Panc1 (cell line): ENCODE measurements at regions not wholly inside any gene's neighbourhood (a gene's known extent, or its start where the extent isn't known, plus 50 kb on each side); places are given as distances from the start of the nearest gene placed in this dataset.

ENCODE experiments used
- TF ChIP-seq, protein P1 (sequence below): fragments of 450-650 bp; IDR thresholded peaks from 2 replicates; pipeline ENCODE4 v1.5.1; 2017; ENCODE audit warnings: mild to moderate bottlenecking
- TF ChIP-seq, protein P2 (sequence below), 2 experiments: IDR thresholded peaks; 2 replicates each; pipeline ENCODE4 v1.6.1; 2011 to 2012; ENCODE audit warnings: low read depth in 2 of 2, control low read depth in 1 of 2, low read length in 1 of 2, mild to moderate bottlenecking in 1 of 2, moderate library complexity in 1 of 2; ENCODE audit not compliant: insufficient read depth in 1 of 2

DNA sequence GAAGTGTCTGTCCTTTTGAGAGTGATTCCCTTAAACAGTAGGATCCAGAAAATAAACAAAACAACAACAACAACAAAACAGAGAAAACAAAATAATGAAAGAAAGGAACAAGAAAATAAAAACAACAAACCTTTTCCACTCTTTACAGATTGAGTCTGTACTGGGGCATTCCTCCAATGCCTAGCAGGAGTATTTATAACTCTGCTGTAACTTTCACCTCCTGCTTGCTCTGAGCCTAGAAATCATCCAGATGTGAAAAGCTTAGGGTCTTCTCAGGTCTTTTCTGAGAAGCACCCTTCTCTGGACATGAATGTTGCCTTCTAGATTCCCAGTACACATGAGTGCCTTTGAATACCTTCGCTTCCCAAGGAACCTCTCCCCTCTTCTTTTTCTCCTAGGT lies 1239.4 kb downstream of the CNTNAP5 start:
- TF ChIP-seq, protein P1, sequence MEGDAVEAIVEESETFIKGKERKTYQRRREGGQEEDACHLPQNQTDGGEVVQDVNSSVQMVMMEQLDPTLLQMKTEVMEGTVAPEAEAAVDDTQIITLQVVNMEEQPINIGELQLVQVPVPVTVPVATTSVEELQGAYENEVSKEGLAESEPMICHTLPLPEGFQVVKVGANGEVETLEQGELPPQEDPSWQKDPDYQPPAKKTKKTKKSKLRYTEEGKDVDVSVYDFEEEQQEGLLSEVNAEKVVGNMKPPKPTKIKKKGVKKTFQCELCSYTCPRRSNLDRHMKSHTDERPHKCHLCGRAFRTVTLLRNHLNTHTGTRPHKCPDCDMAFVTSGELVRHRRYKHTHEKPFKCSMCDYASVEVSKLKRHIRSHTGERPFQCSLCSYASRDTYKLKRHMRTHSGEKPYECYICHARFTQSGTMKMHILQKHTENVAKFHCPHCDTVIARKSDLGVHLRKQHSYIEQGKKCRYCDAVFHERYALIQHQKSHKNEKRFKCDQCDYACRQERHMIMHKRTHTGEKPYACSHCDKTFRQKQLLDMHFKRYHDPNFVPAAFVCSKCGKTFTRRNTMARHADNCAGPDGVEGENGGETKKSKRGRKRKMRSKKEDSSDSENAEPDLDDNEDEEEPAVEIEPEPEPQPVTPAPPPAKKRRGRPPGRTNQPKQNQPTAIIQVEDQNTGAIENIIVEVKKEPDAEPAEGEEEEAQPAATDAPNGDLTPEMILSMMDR, result no peak
- TF ChIP-seq, protein P2, sequence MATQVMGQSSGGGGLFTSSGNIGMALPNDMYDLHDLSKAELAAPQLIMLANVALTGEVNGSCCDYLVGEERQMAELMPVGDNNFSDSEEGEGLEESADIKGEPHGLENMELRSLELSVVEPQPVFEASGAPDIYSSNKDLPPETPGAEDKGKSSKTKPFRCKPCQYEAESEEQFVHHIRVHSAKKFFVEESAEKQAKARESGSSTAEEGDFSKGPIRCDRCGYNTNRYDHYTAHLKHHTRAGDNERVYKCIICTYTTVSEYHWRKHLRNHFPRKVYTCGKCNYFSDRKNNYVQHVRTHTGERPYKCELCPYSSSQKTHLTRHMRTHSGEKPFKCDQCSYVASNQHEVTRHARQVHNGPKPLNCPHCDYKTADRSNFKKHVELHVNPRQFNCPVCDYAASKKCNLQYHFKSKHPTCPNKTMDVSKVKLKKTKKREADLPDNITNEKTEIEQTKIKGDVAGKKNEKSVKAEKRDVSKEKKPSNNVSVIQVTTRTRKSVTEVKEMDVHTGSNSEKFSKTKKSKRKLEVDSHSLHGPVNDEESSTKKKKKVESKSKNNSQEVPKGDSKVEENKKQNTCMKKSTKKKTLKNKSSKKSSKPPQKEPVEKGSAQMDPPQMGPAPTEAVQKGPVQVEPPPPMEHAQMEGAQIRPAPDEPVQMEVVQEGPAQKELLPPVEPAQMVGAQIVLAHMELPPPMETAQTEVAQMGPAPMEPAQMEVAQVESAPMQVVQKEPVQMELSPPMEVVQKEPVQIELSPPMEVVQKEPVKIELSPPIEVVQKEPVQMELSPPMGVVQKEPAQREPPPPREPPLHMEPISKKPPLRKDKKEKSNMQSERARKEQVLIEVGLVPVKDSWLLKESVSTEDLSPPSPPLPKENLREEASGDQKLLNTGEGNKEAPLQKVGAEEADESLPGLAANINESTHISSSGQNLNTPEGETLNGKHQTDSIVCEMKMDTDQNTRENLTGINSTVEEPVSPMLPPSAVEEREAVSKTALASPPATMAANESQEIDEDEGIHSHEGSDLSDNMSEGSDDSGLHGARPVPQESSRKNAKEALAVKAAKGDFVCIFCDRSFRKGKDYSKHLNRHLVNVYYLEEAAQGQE (IDR thresholded peaks at IDR 0.05; ENCODE audit: insufficient read depth in 1 of 2, low read depth in 2 of 2, low read length in 1 of 2), result no peak
